GM12874 (cell line): ENCODE measurements at regions not wholly inside any gene's neighbourhood (a gene's known extent, or its start where the extent isn't known, plus 50 kb on each side); places are given as distances from the start of the nearest gene placed in this dataset.

ENCODE experiments used
- CTCF ChIP-seq: IDR thresholded peaks from 2 replicates; pipeline ENCODE4 v1.5.1; 2011; ENCODE audit warnings: low read depth, mild to moderate bottlenecking, control low read depth, low read length, moderate library complexity; ENCODE audit not compliant: insufficient read depth

GRCh38 chr3:110293660-110294059, 778.0 kb upstream of the NECTIN3 start:
- TF ChIP-seq CTCF: no peak

DNA sequence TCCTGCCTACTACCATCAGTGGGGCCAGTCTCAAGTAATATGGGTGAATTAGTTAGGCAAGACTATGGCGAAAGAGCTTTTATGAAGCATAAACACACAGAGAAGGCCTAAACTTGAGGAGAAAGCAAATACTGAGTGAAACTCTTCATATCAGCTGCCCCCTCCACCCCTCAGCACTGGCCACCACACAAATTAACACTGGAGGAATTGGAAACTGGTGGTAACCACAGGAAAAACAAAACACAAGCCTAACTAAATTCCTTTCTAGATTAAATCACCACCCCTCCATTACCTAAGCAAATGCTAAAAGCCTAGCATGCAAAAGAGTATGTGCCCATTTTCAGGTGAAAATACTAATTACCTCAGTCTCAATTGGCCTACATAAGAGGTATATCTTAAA, 774.7 kb upstream of the NECTIN3 start:
- TF ChIP-seq CTCF: no peak

DNA sequence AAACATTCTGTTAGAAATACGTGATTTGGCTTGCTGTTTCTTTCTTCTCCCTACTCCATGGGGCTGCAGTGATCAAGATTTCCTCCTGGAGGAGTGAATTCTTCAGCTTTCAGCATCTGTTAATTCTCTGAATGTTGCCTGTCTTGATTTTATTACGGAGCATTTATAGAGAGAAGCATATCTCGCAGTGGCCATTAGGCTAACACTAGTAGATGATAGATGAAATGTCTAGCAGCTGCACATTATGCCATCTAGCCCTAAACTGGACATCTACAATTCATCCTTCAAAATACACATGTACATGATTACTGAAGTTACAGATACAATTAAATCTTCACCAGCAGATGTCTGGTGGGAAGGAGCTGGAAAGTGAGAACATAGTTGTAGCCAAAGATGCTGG, 769.8 kb upstream of the NECTIN3 start:
- TF ChIP-seq CTCF: no peak

- no peak for TF ChIP-seq CTCF
Measured at GRCh38 chr3:110307065-110307809, 764.4 kb upstream of the NECTIN3 start.

DNA sequence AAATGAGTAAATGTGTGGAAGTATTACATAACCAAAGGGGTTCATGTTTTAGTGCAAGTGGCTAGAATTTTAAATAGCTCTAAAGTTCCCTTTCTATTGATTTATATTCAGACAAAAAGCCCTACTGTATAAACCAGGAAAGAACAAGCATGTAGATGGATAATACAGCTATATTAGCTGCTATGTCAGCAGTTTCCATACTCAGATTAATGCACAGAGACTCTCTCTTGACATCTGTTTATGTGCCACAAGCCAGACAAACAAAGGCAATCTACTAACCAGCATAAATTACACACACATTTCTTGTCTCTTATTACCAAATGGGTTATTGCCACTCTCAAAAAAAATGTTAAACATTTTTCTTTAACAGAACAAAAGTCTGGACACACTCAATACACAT, 760.1 kb upstream of the NECTIN3 start:
- TF ChIP-seq CTCF: no peak

DNA sequence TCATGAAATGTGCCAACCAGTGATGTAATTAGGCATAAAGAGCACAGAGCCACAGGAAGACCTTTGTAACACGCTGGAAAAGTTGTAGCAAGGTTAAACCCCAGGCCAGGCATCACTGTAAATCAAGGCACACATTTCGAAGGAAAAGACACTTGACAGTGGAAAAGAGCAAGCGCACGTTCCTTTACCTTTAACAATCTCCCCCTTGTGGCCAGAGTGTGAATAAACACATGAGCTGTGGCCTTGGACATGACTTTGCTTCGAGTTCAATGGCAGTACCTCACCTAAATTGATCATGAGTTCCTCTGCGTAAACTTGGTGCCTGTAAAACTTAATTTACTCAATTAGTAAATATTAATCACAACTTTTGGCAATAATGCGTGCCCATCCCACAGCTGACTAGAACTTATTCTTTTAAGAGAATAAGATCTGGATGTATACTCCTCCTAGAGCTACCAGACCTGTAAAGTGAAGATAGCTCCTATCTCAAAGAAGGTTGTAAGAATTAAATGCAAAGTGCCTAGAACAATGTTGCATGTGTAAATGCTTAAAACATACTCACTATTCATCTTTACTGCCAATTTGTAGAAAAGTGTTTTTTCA, 757.0 kb upstream of the NECTIN3 start:
- TF ChIP-seq CTCF: peak; percentile 78

DNA sequence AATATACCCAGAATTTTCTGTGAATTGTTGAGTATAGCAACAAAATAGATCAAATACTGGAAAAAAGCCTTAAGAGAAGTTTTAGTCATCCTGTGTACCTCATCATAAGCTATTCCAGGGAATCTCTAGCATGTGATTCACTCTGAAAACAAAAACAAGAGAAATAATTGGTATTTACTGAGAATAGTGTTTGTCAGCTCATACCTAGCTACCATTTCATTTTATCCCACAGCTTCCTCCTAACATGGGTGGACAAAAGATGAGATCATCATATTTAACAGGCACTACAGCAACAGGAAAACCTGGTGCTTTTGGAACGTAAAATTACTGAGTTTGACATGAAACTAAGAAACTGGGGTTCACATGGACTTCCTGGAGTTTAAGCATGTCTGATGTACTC, 753.5 kb upstream of the NECTIN3 start:
- TF ChIP-seq CTCF: no peak
